Mammary epithelial cell (primary cell): ENCODE measurements at regions not wholly inside any gene's neighbourhood (a gene's known extent, or its start where the extent isn't known, plus 50 kb on each side); places are given as distances from the start of the nearest gene placed in this dataset.

Experiments
- CTCF ChIP-seq, 2 donors: IDR thresholded peaks in 1 of 2; conservative IDR thresholded peaks in 1 of 2; 2 replicates each; pipeline ENCODE4 v1.5.1; 2011 to 2012; ENCODE audit warnings: inconsistent platforms in 2 of 2, low read length in 2 of 2, mild to moderate bottlenecking in 2 of 2, control low read depth in 1 of 2, low read depth in 1 of 2; ENCODE audit not compliant: insufficient read depth in 1 of 2; ENCODE audit errors: extremely low read depth in 1 of 2
- EZH2 ChIP-seq: IDR thresholded peaks from 2 replicates; pipeline ENCODE4 v1.6.1; 2012; ENCODE audit warnings: low read length, inconsistent platforms, borderline replicate concordance

DNA sequence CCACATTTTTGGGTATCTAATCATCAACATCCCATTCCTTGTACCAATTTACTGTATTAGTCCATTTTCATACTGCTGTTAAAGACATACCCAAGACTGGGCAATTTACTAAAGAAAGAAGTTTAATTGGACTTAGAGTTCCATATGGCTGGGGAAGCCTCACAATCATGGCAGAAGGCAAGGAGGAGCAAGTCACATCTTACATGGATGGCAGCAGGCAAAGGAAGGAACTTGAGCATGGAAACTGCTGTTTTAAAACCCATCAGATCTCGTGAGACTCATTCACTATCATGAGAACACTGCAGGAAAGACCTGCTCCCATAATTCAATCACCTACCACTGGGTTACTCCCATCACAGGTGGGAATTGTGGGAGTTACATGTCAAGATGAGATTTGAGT lies 95.4 kb upstream of the SLCO6A1 start:
- no peak for TF ChIP-seq CTCF (conservative IDR thresholded peaks at IDR 0.05 in 1 of 2, IDR thresholded peaks at IDR 0.05 in 1 of 2; ENCODE audit: extremely low read depth in 1 of 2, insufficient read depth in 1 of 2, low read depth in 1 of 2, low read length in 2 of 2)
- no peak for TF ChIP-seq EZH2
